NCI-H510A treated with DMSO at 0.1 percent for 48 hours (cell line): ENCODE measurements at regions not wholly inside any gene's neighbourhood (a gene's known extent, or its start where the extent isn't known, plus 50 kb on each side); places are given as distances from the start of the nearest gene placed in this dataset.

Experiments
- DNase-seq: peaks from one replicate; lab custom pipeline; 2025; lab: John Stamatoyannopoulos, UW

GRCh38 chr10:31145986-31146385, 114.3 kb upstream of the ZNF438 start:
- DNase-seq, result no peak

- no peak for DNase-seq
Measured at GRCh38 chr10:31146491-31147209, 115.0 kb upstream of the ZNF438 start.

GRCh38 chr10:31147210-31147608, 115.5 kb upstream of the ZNF438 start:
- DNase-seq, result no peak

GRCh38 chr10:31148951-31149350, 117.3 kb upstream of the ZNF438 start:
- DNase-seq, result no peak

GRCh38 chr10:31149835-31150512, 118.3 kb upstream of the ZNF438 start:
- no peak for DNase-seq

GRCh38 chr10:31151301-31151700, 119.6 kb upstream of the ZNF438 start:
- no peak for DNase-seq

GRCh38 chr10:31152421-31153135, 120.9 kb upstream of the ZNF438 start:
- no peak for DNase-seq

GRCh38 chr10:31153161-31153560, 121.5 kb upstream of the ZNF438 start:
- no peak for DNase-seq

- DNase-seq, result no peak
Measured at GRCh38 chr10:31153692-31154091, 122.0 kb upstream of the ZNF438 start.

GRCh38 chr10:31154996-31155395, 123.3 kb upstream of the ZNF438 start:
- DNase-seq, result no peak

- peak; percentile 3 for DNase-seq
Measured at GRCh38 chr10:31157123-31158010, 125.7 kb upstream of the ZNF438 start.

- DNase-seq, result no peak
Measured at GRCh38 chr10:31158011-31158658, 126.5 kb upstream of the ZNF438 start.

GRCh38 chr10:31166606-31167005, 134.9 kb upstream of the ZNF438 start:
- no peak for DNase-seq

GRCh38 chr10:31170636-31171035, 139.0 kb upstream of the ZNF438 start:
- DNase-seq, result no peak

GRCh38 chr10:31171402-31172083, 139.9 kb upstream of the ZNF438 start:
- DNase-seq, result no peak

GRCh38 chr10:31172925-31173324, 141.3 kb upstream of the ZNF438 start:
- DNase-seq, result no peak

GRCh38 chr10:31173752-31174151, 142.1 kb upstream of the ZNF438 start:
- DNase-seq, result no peak

- no peak for DNase-seq
Measured at GRCh38 chr10:31179091-31179680, 139.8 kb upstream of the ZEB1 start.

- DNase-seq, result no peak
Measured at GRCh38 chr10:31186225-31187000, 132.6 kb upstream of the ZEB1 start.

GRCh38 chr10:31187182-31187581, 131.8 kb upstream of the ZEB1 start:
- no peak for DNase-seq
